ENCODE measurements at regions not wholly inside any gene's neighbourhood (a gene's known extent, or its start where the extent isn't known, plus 50 kb on each side); places are given as distances from the start of the nearest gene placed in this dataset.

GRCh38 chr2:240322231-240322955 lies 113.1 kb upstream of the GPC1 start:
- H3K4me1 ChIP-seq (ENCODE audit: insufficient read depth, low read length): peaks cover 33% of the 10 kb centered on the region
- DNase-seq (ENCODE audit: low read depth): no peak
- FAIRE-seq: no peak

GRCh38 chr2:240322991-240323390 lies 112.5 kb upstream of the GPC1 start:
- Mint-ChIP-seq H3K36me3 (ENCODE audit: low read depth, unreplicated experiment) (no peaks in the 10 kb centered on the region), H3K4me1 (ENCODE audit: low read depth, unreplicated experiment) (peaks cover 22% of the 10 kb centered on the region), H3K9me3 (ENCODE audit: unreplicated experiment) (peaks cover 3% of the 10 kb centered on the region), H3K27me3 (ENCODE audit: low read depth, unreplicated experiment) (peaks cover 29% of the 10 kb centered on the region), H3K27ac (ENCODE audit: unreplicated experiment) (no peak overlapping the region), H3K4me3 (ENCODE audit: unreplicated experiment) (no peak overlapping the region)
- Histone ChIP-seq H3K79me2 (ENCODE audit: insufficient read depth, low read length) (no peaks in the 10 kb centered on the region), H3K4me3 (ENCODE audit: insufficient read depth, low read depth, low read length) (no peak overlapping the region), H4K20me1 (ENCODE audit: insufficient read depth, low read length) (no peaks in the 10 kb centered on the region), H3K4me2 (ENCODE audit: low read length) (no peak overlapping the region), H3K27ac (ENCODE audit: low read depth, low read length) (no peak overlapping the region), H2AFZ (ENCODE audit: low read depth, low read length) (no peak overlapping the region), H3K27me3 (ENCODE audit: insufficient read depth, low read length) (no peaks in the 10 kb centered on the region), H3K9ac (ENCODE audit: low read length) (no peak overlapping the region), H3K36me3 (ENCODE audit: insufficient read depth, low read length) (no peaks in the 10 kb centered on the region), H3K4me1 (ENCODE audit: insufficient read depth, low read length) (peaks cover 33% of the 10 kb centered on the region), H3K9me3 (ENCODE audit: insufficient read depth, low read depth, low read length) (no peaks in the 10 kb centered on the region)
- DNase-seq (ENCODE audit: low read depth) (no peak), FAIRE-seq (no peak)
- TF ChIP-seq EZH2 (IDR thresholded peaks at IDR 0.05; ENCODE audit: insufficient read depth, low read length) (no peak), CTCF (IDR thresholded peaks at IDR 0.05; ENCODE audit: insufficient read depth, low read depth, low read length) (no peak)

More at GRCh38 chr2:240322231-240322955, 113.1 kb upstream of the GPC1 start:
- Histone ChIP-seq H4K20me1 (ENCODE audit: insufficient read depth, low read length) (no peaks in the 10 kb centered on the region), H2AFZ (ENCODE audit: low read depth, low read length) (no peak overlapping the region), H3K27me3 (ENCODE audit: insufficient read depth, low read length) (no peaks in the 10 kb centered on the region), H3K36me3 (ENCODE audit: insufficient read depth, low read length) (no peaks in the 10 kb centered on the region), H3K9me3 (ENCODE audit: insufficient read depth, low read depth, low read length) (no peaks in the 10 kb centered on the region), H3K4me3 (ENCODE audit: insufficient read depth, low read depth, low read length) (no peak overlapping the region), H3K4me2 (ENCODE audit: low read length) (no peak overlapping the region), H3K9ac (ENCODE audit: low read length) (no peak overlapping the region), H3K27ac (ENCODE audit: low read depth, low read length) (no peak overlapping the region), H3K79me2 (ENCODE audit: insufficient read depth, low read length) (no peaks in the 10 kb centered on the region)
- Mint-ChIP-seq H3K36me3 (ENCODE audit: low read depth, unreplicated experiment) (no peaks in the 10 kb centered on the region), H3K4me3 (ENCODE audit: unreplicated experiment) (no peak overlapping the region), H3K4me1 (ENCODE audit: low read depth, unreplicated experiment) (peaks cover 22% of the 10 kb centered on the region), H3K27me3 (ENCODE audit: low read depth, unreplicated experiment) (peaks cover 27% of the 10 kb centered on the region), H3K27ac (ENCODE audit: unreplicated experiment) (no peak overlapping the region), H3K9me3 (ENCODE audit: unreplicated experiment) (peaks cover 3% of the 10 kb centered on the region)
- TF ChIP-seq EZH2 (IDR thresholded peaks at IDR 0.05; ENCODE audit: insufficient read depth, low read length): no peak
- no peak for TF ChIP-seq CTCF (IDR thresholded peaks at IDR 0.05; ENCODE audit: insufficient read depth, low read depth, low read length)

GRCh38 chr2:240323601-240324291 lies 111.7 kb upstream of the GPC1 start:
- no peak overlapping the region for H3K4me2 ChIP-seq (ENCODE audit: low read length)
- H3K27me3 ChIP-seq (ENCODE audit: insufficient read depth, low read length): no peaks in the 10 kb centered on the region
- peaks cover 33% of the 10 kb centered on the region for H3K4me1 ChIP-seq (ENCODE audit: insufficient read depth, low read length)
- Mint-ChIP-seq H3K36me3 (ENCODE audit: low read depth, unreplicated experiment) (no peaks in the 10 kb centered on the region), H3K4me1 (ENCODE audit: low read depth, unreplicated experiment) (peaks cover 22% of the 10 kb centered on the region), H3K9me3 (ENCODE audit: unreplicated experiment) (peaks cover 3% of the 10 kb centered on the region), H3K27ac (ENCODE audit: unreplicated experiment) (no peak overlapping the region), H3K4me3 (ENCODE audit: unreplicated experiment) (no peak overlapping the region), H3K27me3 (ENCODE audit: low read depth, unreplicated experiment) (peaks cover 29% of the 10 kb centered on the region)
- DNase-seq (ENCODE audit: low read depth) (no peak), FAIRE-seq (no peak)
- H3K4me3 ChIP-seq (ENCODE audit: insufficient read depth, low read depth, low read length): no peak overlapping the region
- H3K36me3 ChIP-seq (ENCODE audit: insufficient read depth, low read length): no peaks in the 10 kb centered on the region
- H3K9ac ChIP-seq (ENCODE audit: low read length): no peak overlapping the region
- TF ChIP-seq CTCF (IDR thresholded peaks at IDR 0.05; ENCODE audit: insufficient read depth, low read depth, low read length): no peak
- TF ChIP-seq EZH2 (IDR thresholded peaks at IDR 0.05; ENCODE audit: insufficient read depth, low read length): no peak
- no peaks in the 10 kb centered on the region for H3K9me3 ChIP-seq (ENCODE audit: insufficient read depth, low read depth, low read length)
- H4K20me1 ChIP-seq (ENCODE audit: insufficient read depth, low read length): no peaks in the 10 kb centered on the region
- H3K79me2 ChIP-seq (ENCODE audit: insufficient read depth, low read length): no peaks in the 10 kb centered on the region
- H3K27ac ChIP-seq (ENCODE audit: low read depth, low read length): no peak overlapping the region
- H2AFZ ChIP-seq (ENCODE audit: low read depth, low read length): no peak overlapping the region

All from astrocyte (in vitro differentiated cells and primary cell).